ENCODE measurements at regions not wholly inside any gene's neighbourhood (a gene's known extent, or its start where the extent isn't known, plus 50 kb on each side); places are given as distances from the start of the nearest gene placed in this dataset.

- no peak for TF ChIP-seq CTCF (IDR thresholded peaks at IDR 0.05; ENCODE audit: low read depth, low read length, poor library complexity, severe bottlenecking)
- TF ChIP-seq EZH2phosphoT487 (IDR thresholded peaks at IDR 0.05; ENCODE audit: borderline replicate concordance, low read length) = no peak
Observed at GRCh38 chr1:13896932-13897331, 196.9 kb downstream of the PRDM2 start.

All from DOHH2 (cell line).